ENCODE measurements at regions not wholly inside any gene's neighbourhood (a gene's known extent, or its start where the extent isn't known, plus 50 kb on each side); places are given as distances from the start of the nearest gene placed in this dataset.

- TF ChIP-seq CTCF (IDR thresholded peaks at IDR 0.05): no peak
- no peak for TF ChIP-seq POLR2A (IDR thresholded peaks at IDR 0.05)
These were observed 103.3 kb upstream of the ADAMTS19 start for GRCh38 chr5:129356846-129357245.
